Adipocyte (in vitro differentiated cells): ENCODE measurements at regions not wholly inside any gene's neighbourhood (a gene's known extent, or its start where the extent isn't known, plus 50 kb on each side); places are given as distances from the start of the nearest gene placed in this dataset.
"Not testable (repeated sequence)": the region's sequence is repeated elsewhere in the genome, so short reads cannot be mapped to it uniquely, and the experiment has no call there.

Experiments used
- DNase-seq: peaks from one replicate; pipeline ENCODE4 v3.0.0-alpha.2; 2015; ENCODE audit warnings: low read depth
- H3K27me3 ChIP-seq: replicated peaks from 2 replicates; pipeline ENCODE4 v1.7.0; 2013; ENCODE audit warnings: mild to moderate bottlenecking, low read length, moderate library complexity; ENCODE audit not compliant: control insufficient read depth, insufficient read depth
- H3K36me3 ChIP-seq: 2 replicates; pipeline ENCODE4 v1.7.0; 2013; ENCODE audit warnings: low read length, mild to moderate bottlenecking, moderate library complexity; ENCODE audit not compliant: control insufficient read depth, insufficient read depth, severe bottlenecking
- H3K4me1 ChIP-seq: 2 replicates; pipeline ENCODE4 v1.7.0; 2013; ENCODE audit warnings: mild to moderate bottlenecking, low read length, moderate library complexity; ENCODE audit not compliant: control insufficient read depth, insufficient read depth
- H3K4me3 ChIP-seq: 2 replicates; pipeline ENCODE4 v1.7.0; 2013; ENCODE audit warnings: mild to moderate bottlenecking, low read length, moderate library complexity
- H3K9ac ChIP-seq: 2 replicates; pipeline ENCODE4 v1.7.0; 2013; ENCODE audit warnings: mild to moderate bottlenecking, low read length, moderate library complexity
- H3K9me3 ChIP-seq: 2 replicates; pipeline ENCODE4 v1.7.0; 2013; ENCODE audit warnings: mild to moderate bottlenecking, low read length, moderate library complexity; ENCODE audit not compliant: control insufficient read depth

DNA sequence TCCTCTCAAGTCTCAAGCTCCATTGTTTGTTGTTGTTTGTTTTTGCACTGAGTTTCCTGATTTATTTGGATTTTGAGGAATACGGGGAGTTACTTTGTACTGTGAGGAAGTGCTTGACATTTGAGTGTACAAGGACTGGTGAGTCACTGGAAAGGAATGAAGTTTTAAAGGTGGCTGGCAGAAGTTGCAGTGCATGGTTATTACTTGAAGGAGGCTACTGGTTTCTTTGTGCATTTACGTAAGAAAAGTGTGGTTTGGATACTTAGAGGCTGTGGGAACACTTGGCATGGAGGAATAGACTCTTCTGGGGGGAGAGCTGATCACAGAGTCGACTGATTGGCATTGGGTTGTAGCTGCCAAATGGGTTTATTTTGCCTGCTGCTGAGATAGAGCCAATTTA, 919.0 kb downstream of the TAF11L14 start:
- Histone ChIP-seq H3K4me1 (no peaks in the 10 kb centered on the region), H3K9me3 (peaks cover 4% of the 10 kb centered on the region), H3K4me3 (no peak overlapping the region), H3K27me3 (no peaks in the 10 kb centered on the region), H3K9ac (no peak overlapping the region), H3K36me3 (no peaks in the 10 kb centered on the region)
- peak; percentile 1 for DNase-seq

DNA sequence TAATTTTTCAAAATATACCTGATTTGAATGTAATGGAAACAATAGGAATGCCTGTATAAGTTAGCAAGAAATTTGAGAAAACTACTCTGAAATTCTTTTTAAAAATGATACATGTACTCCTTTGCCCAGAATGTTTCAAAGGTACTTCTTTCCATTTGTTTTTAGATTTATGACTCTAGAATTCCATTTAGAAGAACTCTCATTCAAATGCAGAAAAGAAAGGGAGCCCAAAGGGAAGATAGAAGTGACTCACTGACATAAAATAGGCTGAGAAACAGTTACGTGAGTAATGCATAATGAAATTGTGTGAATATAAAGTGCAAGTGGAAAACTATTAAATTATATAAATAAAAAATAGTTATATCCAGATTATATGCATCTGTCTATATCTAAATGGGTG, 926.3 kb downstream of the TAF11L14 start:
- H3K36me3 ChIP-seq, result no peaks in the 10 kb centered on the region
- no peak for DNase-seq
- no peak overlapping the region for H3K4me3 ChIP-seq
- H3K9me3 ChIP-seq, result no peaks in the 10 kb centered on the region
- no peak overlapping the region for H3K9ac ChIP-seq
- H3K4me1 ChIP-seq, result no peaks in the 10 kb centered on the region
- no peaks in the 10 kb centered on the region for H3K27me3 ChIP-seq

DNA sequence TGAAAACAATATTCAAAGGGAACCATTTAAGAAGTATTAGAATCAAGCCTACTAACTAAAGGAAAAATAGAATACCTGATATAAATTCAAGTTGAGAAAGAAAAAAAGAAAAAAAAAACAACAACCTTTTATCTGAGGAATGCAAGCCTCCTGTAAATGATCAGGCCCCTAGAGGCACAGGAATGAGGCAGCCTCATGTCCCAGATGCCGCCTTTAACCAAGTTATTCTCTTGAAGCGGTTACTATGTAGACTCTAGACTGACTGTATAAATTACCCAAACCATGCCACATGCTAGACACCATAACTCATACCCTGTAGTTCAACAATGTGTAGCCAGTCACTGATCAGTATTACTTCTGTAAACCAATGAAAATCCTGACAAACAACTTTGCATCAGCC, 929.6 kb downstream of the TAF11L14 start:
- no peaks in the 10 kb centered on the region for H3K36me3 ChIP-seq
- no peak overlapping the region for H3K4me3 ChIP-seq
- no peak overlapping the region for H3K9ac ChIP-seq
- no peaks in the 10 kb centered on the region for H3K9me3 ChIP-seq
- H3K27me3 ChIP-seq, result no peaks in the 10 kb centered on the region
- DNase-seq, result no peak
- H3K4me1 ChIP-seq, result no peaks in the 10 kb centered on the region

DNA sequence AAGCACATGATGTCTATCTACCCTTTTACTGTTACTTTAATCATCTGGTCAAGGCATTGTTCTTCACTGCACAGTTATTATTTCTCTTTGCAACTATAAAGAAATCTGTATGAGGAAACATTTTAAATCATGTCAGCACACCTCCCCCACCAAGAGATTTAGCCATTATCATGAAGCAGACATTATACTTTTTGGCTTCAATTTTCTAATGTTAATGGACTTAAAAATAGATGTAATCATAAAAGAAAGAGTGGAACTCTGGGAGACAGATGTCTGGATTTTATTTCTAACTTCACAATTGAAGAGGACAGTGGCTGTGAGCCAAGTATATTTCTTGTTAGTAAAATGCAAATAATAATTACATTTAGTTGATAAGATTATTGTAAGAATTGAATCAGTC, 932.4 kb downstream of the TAF11L14 start:
- DNase-seq, result no peak
- no peaks in the 10 kb centered on the region for H3K36me3 ChIP-seq
- no peaks in the 10 kb centered on the region for H3K9me3 ChIP-seq
- H3K9ac ChIP-seq, result no peak overlapping the region
- H3K4me1 ChIP-seq, result no peaks in the 10 kb centered on the region
- H3K4me3 ChIP-seq, result no peak overlapping the region
- H3K27me3 ChIP-seq, result no peaks in the 10 kb centered on the region

DNA sequence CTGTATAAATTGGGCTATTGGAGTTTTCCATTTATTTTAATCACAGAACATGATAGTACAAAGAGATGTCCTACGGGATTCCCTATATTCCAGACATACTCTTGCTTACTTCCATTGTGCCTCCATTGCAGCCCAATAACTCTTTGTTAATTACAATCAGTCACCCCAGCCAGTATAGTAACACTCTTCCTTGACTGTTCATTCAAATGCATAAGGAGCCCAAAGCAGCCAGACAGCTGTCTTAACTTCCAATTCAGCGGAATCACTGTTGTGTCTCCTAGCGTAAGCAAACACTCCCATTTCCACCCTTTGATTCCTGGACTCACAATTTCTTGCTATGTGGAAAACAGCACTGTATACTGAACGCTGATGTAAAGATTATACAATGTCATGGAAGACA, 942.3 kb downstream of the TAF11L14 start:
- no peak overlapping the region for H3K9ac ChIP-seq
- H3K27me3 ChIP-seq, result no peaks in the 10 kb centered on the region
- H3K4me3 ChIP-seq, result no peak overlapping the region
- H3K9me3 ChIP-seq, result no peaks in the 10 kb centered on the region
- no peaks in the 10 kb centered on the region for H3K4me1 ChIP-seq
- no peak for DNase-seq
- no peaks in the 10 kb centered on the region for H3K36me3 ChIP-seq

DNA sequence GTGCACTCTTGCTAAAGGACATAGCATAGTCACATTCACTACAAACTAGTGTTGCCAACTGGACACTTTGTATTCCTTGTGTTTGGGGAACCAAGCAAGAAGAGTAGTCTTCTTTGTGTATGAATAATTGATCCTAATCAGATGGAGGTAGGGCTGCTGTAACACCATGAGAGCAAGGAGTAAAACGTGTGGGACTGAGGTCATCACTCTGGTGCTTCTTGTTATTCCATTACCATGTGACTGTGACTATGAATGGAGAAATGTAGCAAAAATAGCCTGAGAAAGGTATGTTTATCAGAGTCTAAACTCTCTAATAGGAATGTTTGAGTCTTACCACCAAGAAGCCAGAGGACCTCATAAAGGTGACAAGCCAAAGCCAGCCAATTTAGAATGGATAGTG, 966.9 kb downstream of the TAF11L14 start:
- H3K9ac ChIP-seq, result no peak overlapping the region
- H3K27me3 ChIP-seq, result no peaks in the 10 kb centered on the region
- no peak overlapping the region for H3K4me3 ChIP-seq
- no peaks in the 10 kb centered on the region for H3K4me1 ChIP-seq
- no peaks in the 10 kb centered on the region for H3K36me3 ChIP-seq
- DNase-seq, result no peak
- peaks cover 5% of the 10 kb centered on the region for H3K9me3 ChIP-seq

DNA sequence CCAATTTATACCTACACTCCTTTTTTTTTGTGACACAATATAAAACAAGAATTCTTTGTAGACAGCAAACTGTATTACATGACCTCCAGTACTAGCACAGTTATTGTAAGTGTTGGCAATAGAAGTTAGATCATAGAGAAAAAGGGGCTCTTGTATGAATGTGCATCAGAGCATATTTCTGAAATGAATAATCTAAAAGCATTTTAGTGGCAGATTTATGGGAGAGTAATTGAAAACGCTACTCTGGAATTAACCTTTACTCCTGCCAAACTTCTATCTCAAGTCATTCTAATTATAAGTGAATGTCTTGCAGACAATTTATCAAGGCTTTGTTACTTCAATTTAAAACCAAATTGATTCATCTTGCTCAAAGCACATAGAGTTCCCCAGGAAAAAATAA, 968.1 kb downstream of the TAF11L14 start:
- Histone ChIP-seq H3K9me3 (peaks cover 4% of the 10 kb centered on the region), H3K36me3 (no peaks in the 10 kb centered on the region), H3K27me3 (no peaks in the 10 kb centered on the region), H3K4me3 (no peak overlapping the region), H3K9ac (no peak overlapping the region), H3K4me1 (no peaks in the 10 kb centered on the region)
- no peak for DNase-seq

DNA sequence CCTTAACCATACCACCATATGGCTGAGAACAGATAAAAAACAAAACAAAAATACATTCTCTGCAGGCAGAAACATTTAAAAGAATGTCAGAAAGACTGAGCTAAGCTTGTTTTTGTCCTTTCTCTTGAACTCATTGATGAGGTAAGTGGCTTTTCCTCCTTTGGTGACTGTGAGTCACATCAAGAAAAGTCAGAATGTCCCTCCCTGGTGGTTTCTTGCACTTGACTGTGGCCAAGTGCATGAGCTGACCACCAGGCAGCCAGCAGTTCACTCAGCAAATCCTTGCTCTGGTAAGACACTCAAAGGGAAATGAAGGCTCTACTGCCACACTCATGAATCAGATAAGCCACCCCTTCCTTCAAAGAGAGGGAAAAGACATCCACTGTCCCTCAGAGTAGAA, 970.9 kb downstream of the TAF11L14 start:
- no peaks in the 10 kb centered on the region for H3K9me3 ChIP-seq
- H3K9ac ChIP-seq, result no peak overlapping the region
- no peak overlapping the region for H3K4me3 ChIP-seq
- no peaks in the 10 kb centered on the region for H3K27me3 ChIP-seq
- no peaks in the 10 kb centered on the region for H3K36me3 ChIP-seq
- H3K4me1 ChIP-seq, result no peaks in the 10 kb centered on the region
- no peak for DNase-seq

DNA sequence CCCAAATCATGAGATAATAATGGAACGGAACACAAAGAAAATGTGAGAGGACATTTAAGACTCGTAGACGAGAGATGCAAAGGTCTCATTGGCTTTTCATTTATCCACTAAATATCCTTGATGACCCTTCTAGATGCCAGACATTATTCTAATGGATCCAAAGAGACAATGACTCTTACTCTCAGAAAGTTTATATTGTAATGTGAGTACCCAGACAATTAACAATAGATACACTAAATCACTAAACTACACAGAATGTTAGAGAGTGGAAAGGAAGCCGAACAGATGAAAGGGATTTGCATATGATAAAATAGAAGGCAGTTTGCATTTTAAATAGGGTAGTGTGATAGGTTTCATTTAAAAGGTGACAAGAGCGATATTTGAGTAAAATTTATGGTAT, 973.3 kb downstream of the TAF11L14 start:
- no peak overlapping the region for H3K4me3 ChIP-seq
- peaks cover 3% of the 10 kb centered on the region for H3K9me3 ChIP-seq
- H3K36me3 ChIP-seq, result no peaks in the 10 kb centered on the region
- H3K4me1 ChIP-seq, result no peaks in the 10 kb centered on the region
- no peak overlapping the region for H3K9ac ChIP-seq
- H3K27me3 ChIP-seq, result no peaks in the 10 kb centered on the region
- DNase-seq, result no peak

DNA sequence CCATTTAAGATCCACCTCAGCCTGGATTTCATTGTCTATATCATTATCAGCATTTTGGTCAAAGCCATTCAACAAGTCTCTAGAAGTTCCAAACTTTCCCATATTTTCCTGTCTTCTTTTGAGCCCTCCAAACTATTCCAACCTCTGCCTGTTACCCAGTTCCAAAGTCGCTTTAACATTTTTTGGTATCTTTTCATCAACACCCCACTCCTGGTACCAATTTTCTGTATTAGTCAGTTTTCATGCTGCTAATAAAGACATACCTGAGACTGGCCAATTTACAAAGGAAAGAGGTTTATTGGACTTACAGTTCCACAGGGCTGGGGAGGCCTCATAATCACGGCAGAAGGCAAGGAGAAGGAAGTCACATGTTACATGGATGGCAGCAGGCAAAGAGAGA, 982.9 kb downstream of the TAF11L14 start:
- DNase-seq, result not testable (repeated sequence)

DNA sequence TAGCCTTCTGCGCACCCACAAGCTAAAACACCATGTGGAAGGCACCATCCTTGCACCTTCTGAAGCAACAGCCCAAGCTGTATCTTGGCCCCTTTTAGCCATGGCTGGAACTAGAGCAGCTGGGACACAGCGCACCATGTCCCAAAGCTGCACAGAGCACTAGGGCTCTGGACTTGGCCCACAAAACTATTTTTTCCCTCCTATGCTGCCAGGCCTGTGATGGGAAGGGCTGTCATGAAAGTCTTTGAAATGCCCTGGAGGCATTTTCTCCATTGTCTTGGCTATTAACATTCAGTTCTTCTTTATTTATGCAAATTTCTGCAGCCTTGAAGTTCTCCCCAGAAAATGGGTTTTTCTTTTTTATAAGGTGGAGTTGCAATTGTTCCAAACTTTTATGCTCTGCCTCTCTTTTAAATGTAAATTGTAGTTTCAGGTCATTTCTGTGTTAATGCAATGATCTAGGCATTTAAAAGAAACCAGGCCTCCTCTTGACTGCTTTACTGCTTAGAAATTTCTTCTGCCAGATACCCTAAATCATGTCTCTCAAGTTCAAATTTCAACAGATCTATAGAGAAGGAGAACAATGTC, 996.3 kb downstream of the TAF11L14 start:
- Histone ChIP-seq H3K27me3 (no peaks in the 10 kb centered on the region), H3K4me3 (no peak overlapping the region), H3K4me1 (no peaks in the 10 kb centered on the region), H3K9me3 (no peaks in the 10 kb centered on the region), H3K36me3 (no peaks in the 10 kb centered on the region), H3K9ac (no peak overlapping the region)
- no peak for DNase-seq

More for the DNA sequence above, 982.9 kb downstream of the TAF11L14 start:
- not testable (repeated sequence) for H3K4me3 ChIP-seq, H3K36me3 ChIP-seq, H3K27me3 ChIP-seq, H3K9ac ChIP-seq, H3K4me1 ChIP-seq
- peaks cover 16% of the 10 kb centered on the region for H3K9me3 ChIP-seq
